ENCODE measurements at regions not wholly inside any gene's neighbourhood (a gene's known extent, or its start where the extent isn't known, plus 50 kb on each side); places are given as distances from the start of the nearest gene placed in this dataset.

DNA sequence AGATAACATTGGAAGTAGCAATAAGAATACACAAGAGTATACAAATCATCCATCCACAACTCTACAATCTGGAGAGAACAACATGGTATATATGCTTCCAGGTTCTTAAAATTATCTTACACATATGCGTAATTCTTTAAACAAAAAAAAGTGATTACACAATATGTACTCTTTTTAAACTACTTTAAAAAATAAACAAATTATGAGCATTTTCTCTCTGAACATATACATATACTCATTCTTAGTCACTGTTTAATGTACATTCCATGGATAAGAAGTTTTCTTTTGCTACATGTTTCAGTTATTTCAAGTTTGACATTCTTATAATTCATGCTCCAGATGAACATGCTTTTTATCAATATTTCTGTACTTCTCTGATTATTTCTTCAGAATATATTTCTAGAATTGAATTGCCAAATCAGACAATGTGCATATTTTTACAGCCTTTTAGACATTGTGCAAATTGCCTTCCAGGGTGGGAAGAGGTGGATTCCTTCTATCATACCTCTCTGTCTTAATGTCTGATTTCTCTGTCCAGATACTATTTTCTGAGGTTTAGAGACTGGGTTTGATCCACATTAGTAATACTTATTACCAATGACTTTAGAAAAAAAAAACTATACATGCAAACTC is 551.6 kb downstream of the METTL15 start:
- no peak for TF ChIP-seq EZH2 (IDR thresholded peaks at IDR 0.05; ENCODE audit: borderline replicate concordance, low read depth, low read length, severe bottlenecking)
- TF ChIP-seq, protein P1, sequence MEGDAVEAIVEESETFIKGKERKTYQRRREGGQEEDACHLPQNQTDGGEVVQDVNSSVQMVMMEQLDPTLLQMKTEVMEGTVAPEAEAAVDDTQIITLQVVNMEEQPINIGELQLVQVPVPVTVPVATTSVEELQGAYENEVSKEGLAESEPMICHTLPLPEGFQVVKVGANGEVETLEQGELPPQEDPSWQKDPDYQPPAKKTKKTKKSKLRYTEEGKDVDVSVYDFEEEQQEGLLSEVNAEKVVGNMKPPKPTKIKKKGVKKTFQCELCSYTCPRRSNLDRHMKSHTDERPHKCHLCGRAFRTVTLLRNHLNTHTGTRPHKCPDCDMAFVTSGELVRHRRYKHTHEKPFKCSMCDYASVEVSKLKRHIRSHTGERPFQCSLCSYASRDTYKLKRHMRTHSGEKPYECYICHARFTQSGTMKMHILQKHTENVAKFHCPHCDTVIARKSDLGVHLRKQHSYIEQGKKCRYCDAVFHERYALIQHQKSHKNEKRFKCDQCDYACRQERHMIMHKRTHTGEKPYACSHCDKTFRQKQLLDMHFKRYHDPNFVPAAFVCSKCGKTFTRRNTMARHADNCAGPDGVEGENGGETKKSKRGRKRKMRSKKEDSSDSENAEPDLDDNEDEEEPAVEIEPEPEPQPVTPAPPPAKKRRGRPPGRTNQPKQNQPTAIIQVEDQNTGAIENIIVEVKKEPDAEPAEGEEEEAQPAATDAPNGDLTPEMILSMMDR (IDR thresholded peaks at IDR 0.05; ENCODE audit: borderline replicate concordance, extremely low read depth, low read length, poor library complexity, severe bottlenecking), result no peak

All from DND-41 (cell line).